Activated CD4-positive, CD25-positive, alpha-beta regulatory T cell treated with anti-CD3 and anti-CD28 coated beads, Interleukin-2, amount 50 U/mL, for 72 hours (primary cell): ENCODE measurements at regions not wholly inside any gene's neighbourhood (a gene's known extent, or its start where the extent isn't known, plus 50 kb on each side); places are given as distances from the start of the nearest gene placed in this dataset.

Experiments
- DNase-seq: peaks from one replicate; pipeline ENCODE4 v3.0.0; 2021

DNA sequence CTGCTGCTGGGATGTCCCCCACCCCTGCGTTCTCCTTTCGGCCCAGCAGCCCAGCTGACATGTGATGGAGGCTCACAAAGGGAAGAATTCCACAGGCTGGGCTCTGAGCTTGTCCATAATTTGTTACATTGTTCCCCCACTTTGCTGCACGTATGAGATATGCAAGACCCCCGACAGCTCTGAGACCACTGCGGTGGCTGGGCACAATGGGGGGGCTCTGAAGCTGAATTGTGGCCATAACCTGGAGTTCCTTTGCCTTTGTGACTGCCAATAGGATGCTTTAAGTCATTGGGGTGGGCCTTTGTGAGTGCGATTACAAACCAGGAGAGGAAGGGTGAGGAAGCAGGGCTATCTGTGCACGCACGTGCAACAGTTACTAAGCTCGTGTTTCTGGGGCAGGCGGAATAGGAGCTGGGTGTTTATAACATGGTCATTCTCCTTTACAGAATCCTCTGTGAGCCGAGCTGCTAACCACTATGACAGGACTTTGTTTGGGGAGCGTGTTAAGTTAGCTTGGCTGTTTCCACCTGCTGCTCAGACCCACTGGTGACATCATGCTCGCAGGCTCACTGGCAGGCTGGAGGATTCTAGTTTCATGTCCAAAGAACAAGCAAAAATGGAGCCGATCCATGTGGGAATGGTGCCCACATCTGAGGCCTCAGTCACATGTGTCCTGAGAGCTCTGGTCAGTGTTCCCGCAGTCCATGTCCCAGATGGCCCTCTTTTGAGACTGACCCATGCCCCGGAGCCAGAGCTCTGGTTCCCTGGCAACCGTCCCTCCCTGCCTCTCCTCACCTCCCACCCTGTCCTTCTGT lies 208.3 kb upstream of the SALL1 start:
- DNase-seq, result no peak

DNA sequence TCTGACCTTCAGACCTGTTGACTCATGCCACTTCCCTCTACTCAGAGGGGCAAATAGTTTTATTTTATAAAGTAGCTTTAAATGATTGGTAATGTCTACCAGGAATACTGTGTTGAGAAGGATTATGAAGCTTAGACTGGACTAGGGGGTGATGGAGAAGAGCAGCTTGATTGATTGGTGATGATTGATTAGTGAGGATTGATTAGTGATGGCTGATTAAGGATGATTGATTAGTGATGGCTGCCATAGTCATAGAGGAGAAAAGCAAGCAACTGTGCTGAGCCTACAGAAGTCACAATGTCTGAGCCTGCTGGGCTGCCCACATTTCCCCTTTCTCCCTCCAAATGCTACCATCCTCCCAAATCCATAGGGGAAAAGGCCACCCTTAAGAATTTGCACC lies 206.8 kb upstream of the SALL1 start:
- DNase-seq, result no peak

DNA sequence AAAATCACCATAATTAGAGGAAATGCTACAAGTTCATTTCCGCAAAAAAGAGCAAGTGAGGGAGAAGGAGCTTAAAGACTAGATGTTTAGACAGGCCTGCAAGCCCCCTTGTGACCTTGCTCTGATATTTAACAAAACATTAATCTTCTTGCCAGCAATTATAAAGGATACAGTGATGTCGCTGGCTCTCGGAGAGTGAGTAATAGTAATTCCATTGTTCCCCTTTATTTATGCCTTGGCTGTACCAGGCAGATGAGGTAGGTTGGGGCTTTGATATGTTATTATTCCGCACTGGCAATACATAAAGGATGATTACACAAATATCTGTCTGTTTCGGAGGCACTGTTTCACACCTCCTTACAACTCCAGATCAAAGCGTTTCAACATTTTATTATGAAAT lies 204.8 kb upstream of the SALL1 start:
- DNase-seq, result no peak

DNA sequence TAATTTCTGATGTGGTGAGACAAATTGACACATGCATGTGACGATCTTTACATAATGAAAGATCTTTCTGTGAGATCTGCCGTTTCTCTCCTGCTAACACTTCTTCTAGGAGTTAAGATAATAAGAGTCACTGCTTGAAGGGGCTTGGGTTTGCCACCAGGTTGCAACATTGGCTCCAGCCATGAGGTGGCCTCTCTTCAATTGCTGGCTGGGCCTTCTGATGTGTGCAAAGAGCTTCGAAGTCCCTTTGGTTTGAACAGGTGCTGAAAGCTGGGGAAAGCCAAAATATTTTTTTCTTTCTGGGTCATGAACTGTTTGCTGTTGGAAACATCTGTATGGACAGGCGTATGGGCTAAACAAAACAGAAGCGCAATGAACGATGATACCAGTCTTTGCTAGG lies 204.1 kb upstream of the SALL1 start:
- DNase-seq, result no peak

DNA sequence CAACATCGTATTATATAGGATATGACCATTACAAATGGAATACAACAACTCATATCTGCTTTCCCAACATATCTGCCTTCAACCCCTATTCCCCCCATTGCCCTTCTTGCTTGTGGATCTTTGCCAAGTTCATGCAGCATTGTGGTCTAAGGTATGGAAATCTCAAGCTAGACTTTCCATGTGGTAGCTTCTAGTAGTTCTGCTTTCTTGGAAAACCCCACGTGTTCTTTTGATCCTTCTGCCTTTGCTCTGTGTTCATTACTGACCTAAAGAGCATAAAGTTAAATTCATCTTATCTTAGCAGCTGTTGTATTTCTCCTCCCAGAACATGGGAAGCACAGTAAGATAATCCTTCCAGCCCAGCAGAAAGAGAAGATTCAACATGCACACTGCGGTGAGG lies 202.0 kb upstream of the SALL1 start:
- DNase-seq, result no peak

DNA sequence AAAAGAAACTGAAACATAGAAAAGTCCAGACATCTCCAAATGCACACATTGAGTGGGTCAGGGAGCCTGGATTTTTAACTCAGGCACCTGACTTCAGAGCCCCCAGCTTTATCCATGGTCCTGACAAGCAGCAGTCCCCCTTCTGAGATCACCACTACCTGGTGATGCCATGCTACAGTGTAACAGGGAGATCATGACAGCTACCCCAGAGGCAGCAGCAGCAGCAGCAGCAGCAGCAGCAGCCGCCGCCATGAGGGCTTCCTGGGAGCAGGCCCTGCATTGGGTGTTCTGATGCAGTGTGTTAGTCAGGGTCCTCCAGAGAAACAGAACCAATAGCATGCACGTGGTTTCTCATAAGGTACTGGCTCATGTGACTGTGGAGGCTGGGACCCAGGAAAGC lies 198.6 kb upstream of the SALL1 start:
- DNase-seq, result no peak

DNA sequence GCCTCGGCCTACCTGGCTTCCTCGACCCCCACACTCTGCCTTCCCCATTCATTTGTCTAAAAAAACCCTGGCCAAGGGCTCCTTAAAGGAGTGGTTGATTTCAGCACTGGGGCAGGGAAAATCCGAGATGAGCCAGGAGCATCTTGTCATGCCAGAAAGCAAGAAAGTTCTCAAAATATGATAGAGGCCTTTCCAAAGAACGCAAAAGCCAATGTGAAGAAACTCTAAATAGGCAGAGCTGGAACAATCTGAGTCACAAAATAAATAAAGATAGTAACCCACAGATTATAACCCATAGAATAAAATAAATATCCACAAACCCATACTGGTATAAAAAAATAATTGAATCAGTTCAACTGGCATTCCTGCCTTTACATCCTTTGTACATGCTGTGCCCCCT lies 192.3 kb upstream of the SALL1 start:
- no peak for DNase-seq

DNA sequence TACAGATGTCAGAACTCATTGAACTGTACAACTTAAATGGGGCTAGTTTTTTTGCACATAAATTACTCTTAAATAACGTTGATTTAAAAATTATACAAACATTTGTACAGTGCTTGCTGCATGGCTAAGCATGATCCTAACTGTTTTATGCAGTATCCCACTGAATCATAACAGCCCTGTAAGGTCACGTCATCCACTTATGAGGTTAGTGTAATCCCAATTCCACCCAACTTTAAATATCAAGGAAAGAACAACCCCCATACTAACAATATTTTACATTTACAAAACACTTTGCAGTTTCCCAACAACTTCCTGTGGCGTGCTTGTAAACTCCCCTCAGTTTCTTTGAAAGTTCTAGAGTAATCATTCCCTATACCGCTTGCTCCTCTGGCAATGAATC lies 190.1 kb upstream of the SALL1 start:
- no peak for DNase-seq

DNA sequence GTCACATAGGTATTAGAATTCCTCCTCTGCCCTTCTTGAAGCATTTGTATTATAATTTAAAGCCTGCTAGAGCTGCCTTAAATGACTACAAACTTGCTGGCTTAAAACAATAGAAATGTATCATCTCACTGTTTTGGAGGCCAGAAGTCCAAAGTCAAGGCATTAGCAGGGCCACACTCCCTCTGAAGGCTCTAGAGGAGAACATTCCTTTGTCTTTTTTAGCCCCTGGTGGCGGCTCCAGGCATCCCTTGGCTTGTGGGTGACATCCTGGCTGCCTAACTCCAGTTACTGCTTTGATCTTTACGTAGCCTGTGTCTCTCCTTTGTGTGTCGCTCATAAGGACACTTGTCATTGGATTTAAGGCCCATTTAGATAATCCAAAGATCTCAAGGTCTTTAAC lies 186.6 kb upstream of the SALL1 start:
- DNase-seq, result no peak

DNA sequence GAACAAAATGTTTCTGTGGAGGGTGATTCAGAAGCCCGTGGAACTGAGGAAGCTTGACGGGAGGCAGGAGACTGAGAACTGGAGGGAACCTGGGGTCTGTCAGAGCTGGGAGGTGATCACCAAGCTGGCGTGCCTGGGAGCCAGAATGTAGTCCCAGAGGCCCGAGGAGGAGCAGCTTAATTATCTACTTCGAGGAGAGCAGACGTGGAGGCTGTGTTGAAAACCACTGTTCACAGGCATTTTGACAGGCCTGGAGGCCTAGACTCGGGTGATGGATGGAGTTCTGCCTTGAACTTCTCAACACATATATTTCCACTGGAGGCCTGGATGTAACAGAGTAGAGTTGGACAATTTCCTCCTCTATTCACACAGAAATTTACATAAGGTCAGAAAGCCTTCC lies 177.7 kb upstream of the SALL1 start:
- no peak for DNase-seq

DNA sequence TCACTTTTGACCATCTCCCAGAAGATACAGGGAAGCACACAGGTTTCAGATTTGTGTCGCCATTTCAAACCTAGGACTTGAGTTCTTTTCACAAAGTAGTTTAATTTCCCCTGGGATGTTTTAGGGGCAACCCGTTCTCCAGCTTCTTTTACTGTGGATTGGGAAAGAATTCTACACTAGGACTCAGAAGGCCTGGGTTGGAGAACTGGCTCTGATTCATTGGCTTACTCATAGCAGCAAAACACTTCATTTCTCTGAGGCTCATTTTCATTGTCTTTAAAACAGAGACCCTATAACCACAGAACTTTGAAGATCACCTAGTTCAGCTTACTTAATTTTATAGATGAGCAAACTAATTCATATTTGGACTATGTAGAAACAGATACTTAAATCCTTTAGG lies 175.9 kb upstream of the SALL1 start:
- no peak for DNase-seq

DNA sequence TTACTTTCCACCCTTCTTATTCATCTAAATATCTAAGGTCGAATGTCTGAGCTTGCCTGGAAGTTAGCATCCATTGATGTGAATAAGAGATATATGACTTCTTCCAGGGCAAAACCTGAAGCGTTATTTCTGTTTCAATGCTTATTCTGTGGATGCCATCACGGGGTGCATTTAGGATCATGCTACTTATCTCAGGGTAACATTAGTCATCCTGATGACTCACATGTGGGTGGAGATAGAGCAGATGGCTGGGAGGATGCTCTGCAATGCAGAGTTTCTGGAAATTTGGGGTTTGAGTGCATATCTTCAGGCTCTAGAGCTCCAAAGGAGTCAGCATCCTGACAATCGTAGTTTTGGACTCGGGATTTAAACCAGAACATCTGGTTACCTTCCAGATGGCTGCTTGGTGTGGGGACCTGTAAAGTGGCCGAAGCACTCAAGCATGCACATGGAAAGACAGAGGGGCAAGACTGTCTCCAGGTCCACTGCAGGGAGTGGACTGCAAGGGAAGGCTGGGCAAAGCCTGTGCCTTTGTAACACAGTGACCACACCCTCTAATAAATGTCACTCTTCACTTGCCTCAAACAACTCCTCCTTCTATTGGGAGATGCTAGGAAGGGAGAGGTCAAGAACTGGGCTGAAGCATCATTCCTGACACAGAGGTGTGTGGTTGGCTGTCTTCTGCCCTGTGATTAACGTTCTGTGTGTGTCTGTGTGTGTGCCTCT lies 175.2 kb upstream of the SALL1 start:
- DNase-seq, result no peak

DNA sequence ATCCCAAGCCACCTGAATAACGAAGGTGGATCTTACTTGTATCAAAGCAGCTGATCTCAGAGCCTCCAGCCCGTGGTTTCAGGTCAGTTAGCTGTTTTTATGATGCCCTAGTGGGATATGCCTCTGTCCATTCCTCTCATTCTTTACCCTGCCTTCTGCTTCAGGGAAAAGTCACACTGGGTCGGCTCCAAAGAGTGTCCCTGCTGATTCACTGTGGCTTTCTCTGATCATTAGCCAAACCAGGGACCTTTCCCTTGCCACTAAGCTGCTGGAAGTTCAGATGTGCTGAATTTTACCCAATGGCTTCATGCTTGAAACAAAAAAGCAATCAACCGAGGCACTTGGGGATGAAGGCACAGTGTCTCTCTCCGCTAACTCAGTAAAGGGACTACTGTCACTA lies 170.2 kb upstream of the SALL1 start:
- DNase-seq, result no peak

DNA sequence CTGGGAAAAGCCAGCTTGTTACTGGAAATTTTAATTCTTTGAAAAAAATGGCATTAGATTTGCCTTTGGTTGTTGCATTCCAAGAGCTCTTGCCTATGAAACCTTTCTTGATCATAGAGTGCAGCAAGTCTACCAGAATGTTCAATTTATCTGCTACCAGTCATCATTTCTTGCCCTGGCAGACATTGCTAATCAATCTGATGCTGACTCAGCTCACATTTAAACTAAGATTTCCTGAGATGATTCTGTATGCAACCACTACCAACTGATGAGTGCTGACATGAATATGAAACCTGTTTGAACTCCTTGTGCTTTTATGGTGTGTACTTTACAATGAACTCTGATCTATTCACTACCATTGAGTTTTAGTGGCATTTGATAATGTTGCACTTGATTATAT lies 166.5 kb upstream of the SALL1 start:
- DNase-seq, result no peak

DNA sequence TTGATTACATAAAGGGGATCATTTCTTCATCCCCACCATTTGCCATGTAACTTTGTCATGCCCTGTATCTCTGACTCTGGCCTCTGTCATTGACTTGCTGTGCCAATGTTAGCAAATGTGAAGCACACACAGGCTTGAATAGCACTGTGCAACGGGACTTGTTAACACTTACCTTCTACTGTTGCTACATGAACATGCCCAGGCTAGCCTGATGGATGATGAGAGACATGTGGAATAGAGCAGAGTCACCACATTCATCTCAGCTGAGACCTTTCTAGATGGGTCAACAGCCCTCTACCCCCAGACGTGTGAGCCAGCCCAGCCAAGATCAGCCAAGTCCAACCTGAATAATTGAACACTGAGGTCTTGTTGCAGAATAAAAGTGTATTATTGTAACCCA lies 162.1 kb upstream of the SALL1 start:
- no peak for DNase-seq

DNA sequence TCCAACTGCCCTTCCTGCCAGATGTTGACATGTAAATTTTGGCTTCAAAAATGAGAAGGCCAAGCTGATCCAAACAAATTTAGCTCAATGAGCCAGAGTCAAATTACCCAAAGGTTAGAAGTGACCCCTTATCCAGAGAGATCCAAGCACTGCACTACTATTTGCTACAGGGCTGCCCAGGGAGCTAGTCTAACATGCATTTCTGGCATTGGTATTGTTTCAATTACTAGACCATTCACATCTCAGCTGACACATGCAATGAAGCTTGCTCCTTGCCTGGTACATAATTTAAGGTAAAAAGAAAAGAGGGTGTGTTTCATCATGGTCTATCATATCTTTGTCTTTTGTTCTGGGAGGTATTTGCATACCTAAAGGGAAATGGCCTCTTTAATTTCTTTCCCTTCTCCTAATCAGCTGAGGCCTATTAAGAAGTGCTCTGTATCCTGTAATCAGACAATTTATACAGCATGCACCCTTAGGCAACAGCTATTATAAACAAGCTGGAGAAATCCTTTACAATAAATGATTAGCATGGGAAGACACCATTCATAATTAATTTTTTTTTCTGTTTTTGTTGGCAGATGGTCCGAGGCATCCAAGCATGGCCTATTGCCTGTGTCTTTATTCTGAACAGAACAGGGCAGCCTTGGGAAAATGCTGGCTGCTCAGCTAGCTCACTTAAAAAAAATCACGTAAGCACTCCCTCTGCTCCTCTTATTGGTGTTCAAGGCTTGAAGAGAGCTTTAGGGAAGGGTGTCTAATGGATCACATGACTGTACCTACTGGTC lies 161.5 kb upstream of the SALL1 start:
- DNase-seq, result no peak

DNA sequence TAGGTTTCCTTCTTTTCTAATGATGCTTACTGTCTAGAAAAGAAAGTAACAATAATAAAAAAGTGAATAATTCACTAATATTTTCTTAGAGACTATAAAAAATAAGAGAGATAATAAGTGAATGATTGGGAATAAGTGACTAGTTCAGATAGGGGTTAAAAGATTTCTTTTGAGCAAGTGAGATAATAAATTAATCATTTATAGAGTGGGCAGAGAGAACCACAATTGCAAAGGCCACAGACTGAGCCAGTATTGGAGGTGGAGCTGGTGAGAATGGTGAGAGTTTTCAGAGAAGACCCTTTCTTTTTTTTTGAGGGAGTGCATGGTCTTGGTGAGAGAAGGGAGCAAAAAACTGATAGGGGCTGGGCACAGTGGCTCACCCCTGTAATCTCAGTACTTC lies 159.1 kb upstream of the SALL1 start:
- DNase-seq, result no peak

DNA sequence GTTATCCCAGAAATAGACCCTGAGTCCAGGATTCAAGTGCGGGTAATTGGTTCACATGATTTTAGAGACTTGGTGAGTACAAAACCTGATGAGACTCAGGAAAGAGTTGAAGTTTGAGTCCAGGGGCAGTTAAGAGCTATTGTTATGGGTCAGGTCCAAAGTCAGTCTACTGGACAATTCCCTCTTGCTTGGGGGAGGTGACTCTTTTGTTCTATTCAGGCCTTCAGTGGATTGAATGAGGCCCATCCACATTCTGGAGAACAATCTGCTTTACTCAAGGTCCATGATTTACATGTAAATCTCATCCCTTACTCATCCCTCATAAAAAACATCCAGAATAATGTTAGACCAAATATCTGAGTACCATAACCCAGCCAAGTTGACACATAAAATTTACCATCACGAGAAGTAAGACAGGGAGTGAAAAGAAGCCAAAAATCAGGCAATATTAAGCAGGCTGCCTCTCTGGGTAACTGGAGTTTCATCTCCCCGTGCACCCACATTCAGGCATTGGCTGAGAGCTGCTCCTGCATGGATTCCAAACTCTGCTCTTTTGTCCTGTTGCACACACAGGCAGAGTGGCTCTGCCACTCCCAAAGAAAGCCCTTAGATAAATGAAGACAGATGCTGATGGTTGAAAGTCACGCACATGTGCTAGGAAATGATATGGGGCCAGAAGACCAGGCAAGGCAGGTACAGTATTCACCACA lies 156.0 kb upstream of the SALL1 start:
- DNase-seq, result no peak

DNA sequence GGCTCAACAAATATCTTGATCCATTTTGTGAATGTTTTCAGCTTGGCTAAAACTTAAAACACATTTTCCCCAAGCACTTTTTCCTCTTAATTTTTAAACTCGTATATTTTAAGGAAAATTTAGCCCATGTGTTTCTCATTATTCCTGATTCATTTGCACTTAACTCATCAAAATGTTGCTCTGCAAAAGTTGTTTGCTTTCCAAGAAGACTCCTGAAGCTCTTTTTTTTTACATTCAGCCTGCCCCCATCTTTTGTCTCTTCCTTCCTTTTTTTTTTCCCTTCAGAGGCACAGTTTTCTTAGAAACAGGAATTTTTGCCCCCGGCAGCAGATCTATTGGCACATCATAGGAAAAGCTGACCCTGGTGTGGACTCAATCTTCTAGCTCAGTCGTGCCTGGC lies 155.0 kb upstream of the SALL1 start:
- no peak for DNase-seq

DNA sequence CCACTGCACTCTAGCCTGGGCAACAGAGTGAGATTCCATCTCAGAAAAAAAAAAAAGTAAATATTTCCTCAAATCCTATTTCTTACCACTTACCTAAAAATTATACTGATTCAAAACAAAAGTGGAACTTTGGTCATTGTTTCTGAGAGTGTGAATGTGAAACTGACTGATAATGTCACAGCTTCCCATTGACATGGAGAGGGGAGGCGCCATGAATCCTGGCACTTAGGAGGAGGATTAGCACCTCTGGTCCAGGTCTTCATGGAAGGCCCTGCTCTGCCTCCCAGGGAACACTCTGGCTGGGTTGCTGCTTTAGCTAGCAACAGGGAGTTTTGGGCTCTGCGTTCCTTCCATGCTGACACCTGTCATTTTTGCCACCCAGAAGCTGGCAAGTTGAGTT lies 154.3 kb upstream of the SALL1 start:
- no peak for DNase-seq

DNA sequence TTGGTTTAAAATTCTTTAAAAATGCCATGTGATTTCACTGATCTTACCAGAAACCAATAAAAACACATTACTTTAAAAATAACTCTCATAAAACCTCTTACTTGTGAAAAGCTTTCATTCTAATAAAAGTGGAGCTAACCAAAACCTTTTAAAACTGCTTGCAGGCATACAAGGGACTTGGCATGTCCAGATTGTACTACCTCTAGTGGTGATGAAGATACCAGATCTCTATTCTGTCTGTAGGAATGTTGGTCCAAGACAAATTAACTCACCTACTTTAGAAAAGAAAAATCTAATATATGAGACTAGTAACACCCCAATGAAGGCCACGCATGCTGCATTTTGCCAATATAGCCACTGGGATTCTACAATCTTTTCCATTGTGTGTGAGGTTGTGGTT lies 151.0 kb upstream of the SALL1 start:
- DNase-seq, result no peak

DNA sequence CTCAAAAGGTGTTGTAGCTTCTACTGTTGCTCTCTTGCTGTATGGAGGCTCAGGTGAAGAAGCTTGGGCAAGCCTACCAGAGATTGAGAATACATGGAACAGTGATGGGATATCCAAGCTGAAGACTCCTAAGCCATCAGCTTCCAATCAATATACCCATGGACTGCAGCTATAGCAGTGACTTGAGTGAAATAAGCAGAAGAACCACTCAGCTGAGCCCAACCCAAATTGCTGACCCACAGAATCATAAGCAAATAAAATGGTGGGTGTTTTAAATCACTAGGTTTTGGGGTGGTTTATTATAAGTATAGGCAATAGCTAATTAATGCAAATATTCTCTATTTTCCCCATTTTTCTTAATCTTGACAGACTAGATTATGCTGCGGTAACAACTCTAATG lies 147.7 kb upstream of the SALL1 start:
- DNase-seq, result no peak
